C1 segment of cervical spinal cord (tissue), 14 donors: ENCODE measurements at regions not wholly inside any gene's neighbourhood (a gene's known extent, or its start where the extent isn't known, plus 50 kb on each side); places are given as distances from the start of the nearest gene placed in this dataset.
"Not testable (repeated sequence)": the region's sequence is repeated elsewhere in the genome, so short reads cannot be mapped to it uniquely, and the experiment has no call there.

Experiments
- DNase-seq, 14 donors: peaks; one replicate each; lab custom pipeline; 2025; lab: John Stamatoyannopoulos, UW

DNA sequence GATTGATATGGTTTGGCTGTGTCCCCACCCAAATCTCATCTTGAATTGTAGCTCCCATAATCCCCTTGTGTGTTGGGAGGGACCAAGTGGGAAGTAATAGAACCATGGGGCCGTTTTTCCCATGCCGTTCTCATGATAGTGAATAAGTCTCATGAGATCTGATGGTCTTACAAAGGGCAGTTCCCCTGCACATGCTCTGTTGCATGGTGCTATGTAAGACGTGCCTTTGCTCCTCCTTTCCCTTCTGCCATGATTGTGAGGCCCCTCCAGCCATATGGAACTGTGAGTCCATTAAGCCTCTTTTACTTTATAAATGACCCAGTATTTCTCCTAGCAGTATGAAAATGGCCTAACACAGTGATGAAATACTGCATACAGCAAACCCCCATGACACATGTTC, 84.8 kb upstream of the SELENOP start:
- DNase-seq: no peak

DNA sequence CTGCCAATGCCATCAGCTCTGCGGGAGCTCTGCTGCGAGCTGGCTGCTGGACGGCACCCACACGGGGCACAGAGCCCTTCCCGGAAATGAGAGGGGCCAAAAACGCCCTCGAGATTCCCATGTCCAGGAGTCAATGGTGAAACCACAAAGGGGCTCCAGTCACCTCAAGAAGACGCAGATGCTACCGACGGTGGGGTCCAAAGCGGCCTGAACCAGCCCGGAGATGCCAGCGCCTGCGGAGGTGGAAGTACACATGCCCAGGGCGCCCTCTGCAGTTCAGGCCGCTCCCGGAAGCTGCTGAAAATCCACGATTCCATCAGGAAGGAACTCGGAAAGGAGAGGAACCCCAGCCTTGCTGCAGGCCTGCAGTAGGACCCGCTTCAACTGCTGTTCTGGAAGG, 82.4 kb upstream of the SELENOP start:
- peak in 2 of 14 donors; percentile 20 for DNase-seq

DNA sequence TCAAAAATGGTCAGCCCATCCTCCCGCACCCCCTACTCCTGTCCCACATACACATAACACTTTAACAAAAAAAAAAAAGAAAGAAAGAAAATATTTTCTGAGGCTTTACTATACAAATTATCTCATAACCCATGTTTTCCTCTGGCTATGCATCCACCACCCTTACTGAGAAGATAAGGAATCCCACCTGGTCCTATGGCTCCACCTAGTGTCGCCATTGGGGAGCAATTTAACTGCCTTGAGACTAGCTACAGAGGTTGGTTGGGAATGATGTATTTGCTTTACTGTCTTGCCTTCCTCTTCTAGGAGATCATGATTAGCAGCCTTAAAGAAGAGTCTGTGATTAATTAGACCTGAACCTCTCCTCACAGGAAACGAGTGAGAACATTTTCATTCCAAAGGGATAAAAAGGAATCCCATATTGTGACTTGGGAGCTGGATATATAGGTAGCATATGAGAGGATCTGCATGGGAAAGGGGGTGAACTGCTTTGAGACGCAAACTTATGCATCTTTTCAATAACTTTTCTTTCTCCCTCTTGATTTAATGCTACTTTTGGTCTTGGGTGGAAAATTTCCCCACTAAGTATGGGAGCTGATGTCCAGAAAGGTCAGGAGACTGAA, 77.7 kb upstream of the SELENOP start:
- peak in 10 of 14 donors; percentile 6 to 65 (median 48) for DNase-seq

DNA sequence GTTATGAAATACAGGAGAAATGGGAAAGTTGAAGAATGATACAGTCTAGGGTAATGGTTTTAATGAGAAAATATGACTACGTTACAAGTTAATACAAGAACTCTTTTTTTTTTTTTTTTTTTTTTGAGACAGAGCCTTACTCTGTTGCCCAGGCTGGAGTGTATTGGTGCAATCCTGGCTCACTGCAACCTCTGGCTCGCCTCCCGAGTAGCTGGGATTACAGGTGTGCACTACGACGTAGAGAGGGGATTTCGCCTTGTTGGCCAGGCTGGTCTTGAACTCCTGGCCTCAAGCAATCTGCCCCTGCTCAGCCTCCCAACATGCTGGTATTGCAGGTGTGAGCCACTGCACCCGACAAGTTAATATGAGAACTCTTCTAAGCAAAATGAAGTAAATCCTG, 77.1 kb upstream of the SELENOP start:
- DNase-seq: no peak

DNA sequence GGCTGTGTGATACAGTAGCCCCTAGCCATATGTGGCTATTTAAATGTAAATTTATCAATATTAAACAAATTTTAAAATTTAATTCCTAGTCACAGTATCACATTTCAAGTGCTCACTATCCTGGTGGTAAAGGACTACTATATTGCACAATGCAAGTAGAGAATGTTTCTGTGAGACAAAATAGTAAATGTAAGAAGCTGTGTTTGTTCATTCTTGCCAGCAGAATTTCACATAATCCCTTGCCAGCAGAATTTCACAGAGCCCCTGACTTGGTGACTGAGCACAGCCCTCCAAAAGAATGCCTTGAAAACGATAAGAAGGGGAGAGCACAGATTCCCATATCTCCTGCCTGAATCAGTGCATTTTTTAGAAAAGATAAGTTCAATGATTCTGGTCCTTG, 75.9 kb upstream of the SELENOP start:
- DNase-seq: no peak

DNA sequence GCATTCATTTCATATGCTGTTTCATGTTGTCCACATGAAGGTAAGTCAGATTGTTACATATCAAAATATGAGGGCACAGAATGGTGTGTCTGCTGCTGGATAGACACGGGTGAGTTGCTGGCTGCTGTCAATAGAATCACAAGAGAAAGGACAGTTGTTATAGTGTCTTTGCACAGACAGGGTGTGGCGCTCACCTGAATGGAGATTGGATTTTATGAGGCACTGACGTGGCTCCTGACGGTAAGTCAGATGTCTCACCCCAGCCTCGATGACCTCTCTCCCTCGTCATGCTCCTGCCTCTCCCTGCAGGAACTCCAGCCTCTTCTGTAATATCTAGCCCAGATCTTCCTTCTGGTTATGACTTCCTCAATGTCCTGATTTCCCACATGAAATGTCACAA, 75.4 kb upstream of the SELENOP start:
- no peak for DNase-seq

DNA sequence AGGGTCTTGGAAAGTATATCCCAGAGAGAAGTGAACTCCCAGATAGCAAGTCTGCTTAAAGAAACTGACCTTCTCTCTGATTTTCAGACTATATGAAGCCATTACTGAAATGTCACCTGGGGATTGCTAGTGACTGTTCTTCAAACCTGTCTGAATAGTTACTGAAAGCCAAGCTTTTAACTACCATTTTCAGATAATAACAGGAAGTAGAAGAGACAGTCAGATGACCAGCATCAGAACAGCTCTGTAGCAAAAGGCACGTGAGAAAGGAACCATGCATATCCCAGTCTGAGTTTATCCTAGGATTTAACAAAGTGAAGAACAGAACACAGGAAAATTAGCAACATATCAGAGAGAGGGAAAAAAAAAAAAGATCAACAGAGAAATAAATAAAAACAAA, 74.9 kb upstream of the SELENOP start:
- DNase-seq: no peak

DNA sequence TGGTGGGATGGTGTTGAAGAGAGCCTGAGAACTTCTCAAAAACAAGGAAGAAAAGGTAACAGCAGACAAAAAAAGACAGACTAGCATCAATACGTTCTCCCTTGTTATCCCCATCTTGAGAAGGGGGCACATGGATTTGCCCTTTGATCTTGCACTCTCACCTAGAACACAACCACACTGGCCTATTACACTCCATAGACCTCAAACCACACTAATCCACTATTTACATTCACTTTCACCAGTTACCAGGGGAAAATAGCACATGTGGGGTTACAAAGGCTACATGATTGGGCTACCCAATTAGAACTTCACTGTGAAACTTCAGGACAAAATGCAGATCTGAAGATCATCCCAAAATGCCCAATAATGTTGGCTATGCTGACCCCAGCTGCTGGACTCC, 72.6 kb upstream of the SELENOP start:
- DNase-seq: no peak

DNA sequence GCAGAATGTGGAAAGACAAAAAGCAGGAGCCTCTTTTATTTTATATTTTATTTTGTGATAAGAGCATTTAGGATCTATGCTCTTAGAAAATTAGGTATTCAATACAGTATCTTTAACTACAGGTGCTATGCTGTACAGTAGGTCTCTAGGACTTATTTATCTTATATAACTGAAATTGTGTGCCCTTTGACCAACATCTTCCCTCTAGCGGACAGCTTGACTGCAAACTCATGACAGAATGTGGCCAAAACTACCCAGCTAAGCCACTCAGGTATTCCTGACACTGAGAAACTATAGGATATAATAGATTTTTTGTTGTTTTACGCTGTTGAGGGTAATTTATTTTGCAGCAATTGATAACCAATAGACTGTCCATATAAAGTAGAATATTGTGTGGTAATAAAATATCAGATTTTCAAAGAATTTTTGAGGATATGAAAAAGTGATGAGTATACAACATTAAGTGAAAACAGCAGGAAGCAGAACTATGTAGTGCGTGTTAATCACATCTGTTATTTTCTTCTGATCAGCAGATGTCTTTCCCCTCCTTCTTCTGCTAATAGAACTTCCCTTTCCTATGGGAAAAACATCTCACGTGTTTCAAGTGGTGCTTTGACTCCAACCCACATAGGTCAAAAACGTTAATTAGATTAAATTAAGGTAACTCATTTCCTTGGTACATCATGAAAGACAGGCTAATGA, 69.9 kb upstream of the SELENOP start:
- no peak for DNase-seq

DNA sequence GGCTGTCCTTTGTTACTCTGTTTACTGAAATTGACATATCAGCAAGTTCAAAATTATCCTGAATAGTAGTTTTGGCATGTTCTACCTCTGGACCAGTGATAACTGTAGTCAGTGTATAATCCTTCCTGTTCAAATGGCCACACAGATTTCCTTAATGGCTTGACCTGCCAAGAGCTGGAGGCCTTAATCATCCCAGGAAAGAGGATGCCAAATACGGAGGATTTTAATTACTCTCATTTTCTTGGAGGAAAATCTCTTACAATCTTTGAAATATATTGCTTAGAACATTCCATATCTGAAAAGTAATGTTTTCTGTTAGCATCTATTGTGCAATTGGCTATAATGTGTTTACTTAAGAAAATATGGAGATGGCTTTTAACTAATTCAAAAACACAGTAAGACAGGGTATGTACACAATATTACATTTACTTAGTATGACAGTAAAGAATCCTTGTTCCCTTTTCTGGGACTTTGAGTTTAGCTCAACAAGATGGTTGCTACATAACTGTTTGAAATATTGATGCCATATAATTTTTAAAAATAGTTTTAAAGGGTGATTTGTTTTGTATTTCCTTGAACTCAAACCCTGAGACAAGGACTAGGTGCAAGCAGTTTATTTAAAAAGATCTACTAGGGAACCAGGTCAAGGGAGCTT, 68.9 kb upstream of the SELENOP start:
- no peak for DNase-seq

DNA sequence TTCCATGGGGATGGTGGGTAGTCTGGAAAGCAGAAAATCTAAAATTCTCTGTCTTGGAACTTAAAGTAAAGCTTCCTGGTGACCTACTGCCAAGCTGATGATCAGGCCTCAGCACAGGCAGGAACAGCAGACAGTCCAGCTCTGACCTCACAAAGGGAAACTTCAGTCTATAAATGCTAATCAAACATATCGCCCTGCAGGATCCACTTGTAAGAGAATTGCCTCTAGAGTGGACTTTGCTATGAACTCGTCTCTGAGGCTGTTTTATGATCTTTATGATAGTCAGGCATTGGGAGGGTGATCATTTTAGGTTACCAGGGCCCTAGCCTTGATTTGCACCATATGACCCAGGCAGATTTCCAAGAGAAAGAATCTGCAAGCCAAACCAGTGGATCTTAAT, 67.6 kb upstream of the SELENOP start:
- DNase-seq: no peak

DNA sequence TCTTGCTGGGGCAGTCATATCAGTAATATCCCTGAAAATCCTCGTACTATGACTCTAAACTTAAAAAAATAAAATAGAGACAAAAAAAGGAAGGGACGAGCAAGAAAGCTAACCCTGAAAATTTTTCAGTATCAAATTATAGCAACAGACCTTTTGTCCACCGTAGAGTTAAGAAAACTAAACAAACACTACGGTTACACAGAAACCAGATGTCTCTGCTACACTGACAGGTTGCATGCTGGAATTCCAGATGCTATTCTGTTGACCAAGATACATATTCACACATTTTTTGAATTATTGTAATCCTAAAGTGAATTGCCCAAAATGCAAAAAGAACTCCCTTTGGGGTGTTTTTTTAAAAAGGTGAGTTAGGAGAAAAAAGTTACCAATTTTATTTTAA, 66.9 kb upstream of the SELENOP start:
- no peak for DNase-seq

DNA sequence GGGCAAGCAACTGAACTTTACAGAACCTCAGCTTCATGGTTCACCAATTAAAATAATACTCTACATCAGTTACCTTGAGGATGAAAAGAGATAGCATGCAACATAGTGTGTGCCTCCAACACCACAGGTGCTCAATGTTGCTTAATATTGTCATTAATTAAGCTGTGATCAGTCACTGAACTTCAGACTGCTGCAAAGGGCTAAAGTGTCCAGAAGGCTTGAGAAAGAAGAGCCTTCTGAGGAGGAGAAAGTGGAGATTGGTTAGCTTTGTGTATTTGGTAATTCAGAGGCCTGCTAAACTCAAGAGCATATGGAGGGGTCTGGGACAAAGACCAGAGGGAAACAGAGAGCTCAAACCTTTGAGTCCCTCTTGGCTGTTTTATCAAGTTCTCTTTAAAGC, 66.3 kb upstream of the SELENOP start:
- DNase-seq: no peak

DNA sequence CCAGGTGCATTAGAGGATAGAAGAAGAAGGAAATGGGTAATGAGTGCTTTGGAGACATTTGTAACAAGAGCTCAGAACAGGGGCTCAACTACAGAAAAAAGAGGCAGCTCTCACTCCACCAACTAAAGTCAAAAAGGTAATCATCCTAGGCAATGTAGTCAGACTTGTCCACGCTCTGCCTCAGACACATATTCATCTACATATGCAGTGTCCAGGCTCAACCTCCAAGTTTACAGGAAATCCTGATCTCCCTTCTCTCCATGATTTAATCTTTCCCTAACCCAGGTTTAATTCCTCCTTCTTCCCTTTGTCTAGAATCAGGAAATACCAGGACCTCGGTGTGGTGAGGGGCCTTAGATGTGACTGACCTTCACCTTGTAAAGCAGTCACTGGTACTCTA, 65.7 kb upstream of the SELENOP start:
- DNase-seq: no peak

DNA sequence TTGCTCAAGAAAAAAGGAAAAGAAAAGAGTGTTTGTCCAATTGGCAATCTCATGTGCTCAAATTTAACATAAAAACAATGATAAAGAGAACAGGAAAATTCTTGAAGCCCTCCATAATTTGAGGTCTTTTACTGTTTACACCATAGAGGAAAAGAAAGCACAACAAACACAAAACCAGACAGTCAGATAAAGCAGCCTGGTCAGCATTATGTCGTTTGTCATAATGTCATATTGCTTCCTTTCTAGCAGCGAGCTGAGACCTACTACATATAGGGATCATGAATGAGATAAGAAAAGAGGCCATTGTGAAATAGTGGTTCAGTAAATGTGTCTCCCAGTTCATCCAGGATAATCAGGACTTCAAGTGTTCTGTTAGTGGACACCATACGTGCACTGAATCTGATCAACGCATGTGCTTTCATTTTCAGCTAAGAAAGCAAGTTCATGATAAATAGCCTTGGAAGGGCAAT, 64.7 kb upstream of the SELENOP start:
- no peak for DNase-seq

DNA sequence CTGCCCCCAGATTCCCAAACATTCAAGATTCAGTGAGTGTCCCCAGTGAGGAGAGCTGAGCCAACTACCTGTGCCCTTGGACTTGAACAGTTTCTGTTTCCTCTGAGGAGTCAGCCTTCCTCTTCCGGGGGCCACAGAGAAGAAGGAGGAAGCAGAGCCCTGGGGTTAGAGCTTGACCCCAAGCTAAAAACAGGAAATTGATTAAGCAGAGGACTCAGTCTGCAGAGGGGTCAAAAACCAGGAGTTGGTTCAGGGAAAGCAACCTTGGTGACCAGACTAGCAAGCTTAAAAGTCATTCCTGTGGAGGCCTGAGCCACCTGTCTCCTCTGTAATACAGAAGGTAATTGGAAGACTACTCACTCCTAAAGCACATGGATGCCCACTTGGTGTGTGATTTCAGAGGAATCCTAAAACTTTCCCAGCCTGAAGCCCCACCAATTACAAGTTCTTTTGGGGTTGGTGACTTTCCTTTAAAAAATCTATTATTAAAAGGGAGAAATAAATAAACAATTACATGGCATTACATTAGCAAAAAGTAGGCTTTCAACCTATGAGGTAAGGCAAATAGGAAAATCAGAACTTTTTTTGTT, 64.2 kb upstream of the SELENOP start:
- DNase-seq: no peak

DNA sequence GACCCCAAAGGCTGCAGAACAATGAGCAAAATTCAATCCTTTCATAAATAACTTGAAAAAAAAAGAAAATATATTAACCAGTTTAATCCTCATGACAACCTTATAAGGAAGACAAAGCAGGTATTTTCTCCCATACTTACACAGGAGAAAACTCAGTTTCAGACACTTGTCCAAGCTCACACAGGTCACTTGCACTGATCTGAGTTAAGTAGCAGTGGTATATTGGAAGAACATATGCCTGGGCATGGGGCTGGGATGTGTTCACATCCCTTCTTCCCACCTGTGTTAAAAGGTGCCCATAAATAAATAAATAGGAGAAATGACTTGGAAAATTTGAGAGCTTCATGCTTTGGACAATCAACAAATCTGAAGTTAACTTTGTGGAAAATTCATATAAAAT, 63.5 kb upstream of the SELENOP start:
- no peak for DNase-seq

DNA sequence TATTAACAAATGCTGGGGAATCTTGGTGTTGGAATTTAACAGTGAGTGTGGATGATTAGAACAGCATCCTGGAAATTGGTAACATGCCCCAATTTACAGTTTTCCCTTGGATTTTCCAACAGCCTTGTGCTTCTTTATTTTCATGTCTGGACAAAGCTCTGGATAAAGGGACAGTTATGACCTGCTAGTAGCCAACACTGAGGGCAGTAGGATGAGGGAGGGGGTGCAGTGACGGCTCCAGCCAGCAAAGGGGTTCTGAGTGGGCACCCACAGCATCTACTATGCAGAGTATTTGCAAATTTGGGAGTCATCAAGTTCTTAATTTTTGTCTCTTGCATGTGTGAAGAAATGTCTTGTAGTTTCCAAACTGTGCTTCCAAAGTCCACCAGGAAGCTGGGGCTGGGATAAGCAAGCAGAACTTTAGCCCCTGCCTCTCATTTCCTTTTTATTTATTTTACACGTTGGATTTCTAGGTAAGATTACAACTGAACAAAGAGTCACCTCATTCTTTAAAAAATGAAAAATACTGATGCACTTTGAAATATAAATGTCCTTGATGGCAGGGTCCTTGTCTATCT, 63.0 kb upstream of the SELENOP start:
- no peak for DNase-seq

DNA sequence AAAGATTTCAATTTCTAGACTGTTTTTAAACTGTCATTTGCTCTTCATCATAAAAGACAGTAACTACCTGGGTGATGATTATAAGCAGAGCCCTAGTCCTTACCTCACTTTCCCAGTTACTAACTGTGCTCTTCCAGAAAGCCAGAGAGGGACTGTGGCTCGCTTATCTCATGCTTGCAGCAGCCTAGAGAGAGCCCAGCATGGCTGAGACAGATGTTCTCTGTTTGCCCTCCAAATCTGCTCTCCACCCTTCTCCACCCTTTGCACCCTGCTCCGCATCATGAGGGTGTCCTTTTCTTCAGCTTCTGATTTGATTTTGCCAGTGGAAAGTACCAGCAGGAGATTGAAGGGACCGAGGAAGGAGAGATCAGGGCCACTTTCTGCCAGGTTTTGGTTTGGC, 61.2 kb upstream of the SELENOP start:
- no peak for DNase-seq

DNA sequence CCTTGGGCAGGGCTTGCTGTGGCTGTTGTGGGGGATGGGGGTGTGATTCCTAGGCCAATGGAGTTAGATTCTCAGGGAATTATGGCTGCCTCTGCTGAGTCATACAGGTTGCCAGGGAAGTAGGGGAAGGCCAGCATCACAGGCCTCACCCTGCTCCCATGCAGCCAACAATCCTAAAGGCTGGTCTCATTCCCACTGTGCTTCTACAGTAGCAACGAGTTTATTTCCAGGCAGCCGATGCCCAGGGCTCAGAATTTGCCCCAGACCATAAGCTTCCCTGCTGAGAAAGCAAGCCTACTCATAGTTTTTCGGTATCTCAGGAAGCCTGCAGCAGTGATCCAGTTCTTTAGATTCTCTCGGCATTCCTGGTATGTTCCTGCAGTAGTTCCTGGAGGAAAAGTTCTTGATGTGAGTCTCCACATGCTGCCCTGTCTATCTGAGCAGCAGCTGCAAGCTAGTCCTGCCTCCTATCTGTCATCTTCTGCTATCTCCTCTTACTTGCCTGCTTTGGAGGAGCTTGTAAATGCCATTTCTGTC, 59.3 kb upstream of the SELENOP start:
- DNase-seq: no peak

DNA sequence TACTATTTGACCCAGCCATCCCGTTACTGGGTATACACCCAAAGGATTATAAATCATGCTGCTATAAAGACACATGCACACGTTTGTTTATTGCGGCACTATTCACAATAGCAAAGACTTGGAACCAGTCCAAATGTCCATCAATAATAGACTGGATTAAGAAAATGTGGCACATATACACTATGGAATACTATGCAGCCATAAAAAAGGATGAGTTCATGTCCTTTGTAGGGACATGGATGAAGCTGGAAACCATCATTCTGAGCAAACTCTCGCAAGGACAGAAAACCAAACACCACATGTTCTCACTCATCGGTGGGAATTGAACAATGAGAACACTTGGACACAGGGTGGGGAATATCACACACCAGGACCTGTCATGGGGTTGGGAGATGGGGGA, 56.7 kb upstream of the SELENOP start:
- not testable (repeated sequence) for DNase-seq

DNA sequence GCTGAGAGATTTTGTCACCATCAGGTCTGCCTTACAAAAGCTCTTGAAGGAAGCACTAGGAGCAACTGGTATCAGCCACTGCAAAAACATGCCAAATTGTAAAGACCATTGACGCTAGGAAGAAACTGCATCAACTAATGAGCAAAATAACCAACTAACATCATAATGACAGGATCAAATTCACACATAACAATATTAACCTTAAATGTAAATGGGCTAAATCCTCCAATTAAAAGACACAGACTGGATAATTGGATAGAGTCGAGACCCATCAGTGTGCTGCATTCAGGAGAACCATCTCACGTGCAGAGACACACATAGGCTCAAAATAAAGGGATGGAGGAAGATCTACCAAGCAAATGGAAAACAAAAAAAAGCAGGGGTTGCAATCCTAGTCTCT, 53.1 kb upstream of the SELENOP start:
- DNase-seq: not testable (repeated sequence)
